Body of pancreas (tissue), 4 donors: ENCODE measurements at regions not wholly inside any gene's neighbourhood (a gene's known extent, or its start where the extent isn't known, plus 50 kb on each side); places are given as distances from the start of the nearest gene placed in this dataset.

Experiments
- CTCF ChIP-seq, 7 experiments: fragments of 450-650 bp in 4 of 7; fragments of 200-600 bp in 3 of 7; sonication (generic) in 3 of 7; IDR thresholded peaks; one replicate each; pipeline ENCODE4 v1.5.1; 2016 to 2019; ENCODE audit warnings: antibody characterized with exemption in 7 of 7
- POLR2A ChIP-seq, 3 donors: fragments of 450-650 bp; IDR thresholded peaks; one replicate each; pipeline ENCODE4 v1.6.1; 2016; ENCODE audit warnings: antibody characterized with exemption in 3 of 3, mild to moderate bottlenecking in 2 of 3

DNA sequence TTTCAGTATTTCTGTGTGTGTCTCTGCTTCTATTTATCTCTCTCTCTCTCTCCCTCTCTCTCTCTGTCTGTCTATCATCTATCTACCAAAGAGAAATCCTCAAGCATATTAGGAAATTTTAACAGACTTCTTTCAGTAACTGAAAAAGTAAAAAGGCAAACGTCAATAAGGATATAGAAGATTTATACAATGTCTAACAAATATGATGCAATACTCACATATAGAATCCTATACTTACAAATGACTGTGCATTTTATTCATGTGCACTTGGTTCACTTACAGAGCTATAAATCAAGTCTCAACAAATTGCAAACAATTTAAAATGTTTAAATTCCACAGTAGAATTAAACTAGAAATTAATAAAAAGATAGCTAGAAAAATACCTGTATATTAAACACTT is 289.0 kb downstream of the PSAT1 start:
- TF ChIP-seq CTCF (IDR thresholded peaks at IDR 0.05) (no peak), POLR2A (IDR thresholded peaks at IDR 0.05) (no peak)
